Stimulated activated CD4-positive, alpha-beta T cell treated with anti-CD3 and anti-CD28 coated beads, TNF-alpha, amount 100 ng/mL, for 1 hour (primary cell): ENCODE measurements at regions not wholly inside any gene's neighbourhood (a gene's known extent, or its start where the extent isn't known, plus 50 kb on each side); places are given as distances from the start of the nearest gene placed in this dataset.
"Not testable (repeated sequence)": the region's sequence is repeated elsewhere in the genome, so short reads cannot be mapped to it uniquely, and the experiment has no call there.

Experiments
- DNase-seq, 3 donors: peaks; one replicate each; pipeline ENCODE4 v3.0.0-alpha.2; 2020; ENCODE audit warnings: low read depth in 3 of 3, low spot score in 1 of 3

DNA sequence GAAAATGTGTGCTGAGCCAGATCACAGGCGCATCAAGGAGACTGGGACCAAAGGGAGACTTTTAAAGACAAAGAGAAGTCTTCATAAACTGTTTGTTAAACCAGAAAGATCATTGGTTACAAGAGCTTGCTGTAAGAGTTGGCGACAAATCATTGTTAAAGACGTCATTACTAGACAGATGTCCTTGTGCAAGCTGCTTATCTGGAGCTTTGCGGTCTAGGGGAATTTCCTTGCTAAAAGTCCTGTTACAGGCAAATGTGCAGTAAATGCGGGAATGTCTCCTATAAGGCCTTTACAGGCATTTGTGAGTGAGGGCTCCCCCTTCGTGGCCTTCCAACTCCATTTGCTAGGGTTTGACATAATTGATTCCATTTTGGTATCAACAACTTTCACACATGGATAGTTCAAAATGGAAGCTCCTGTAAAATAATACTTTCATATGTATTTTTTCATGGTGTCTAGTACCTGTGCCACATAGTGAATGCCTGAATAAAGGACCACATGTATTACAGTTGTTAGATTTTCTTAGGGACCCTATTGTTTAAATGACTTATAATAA is 362.4 kb downstream of the UTRN start:
- DNase-seq: no peak

DNA sequence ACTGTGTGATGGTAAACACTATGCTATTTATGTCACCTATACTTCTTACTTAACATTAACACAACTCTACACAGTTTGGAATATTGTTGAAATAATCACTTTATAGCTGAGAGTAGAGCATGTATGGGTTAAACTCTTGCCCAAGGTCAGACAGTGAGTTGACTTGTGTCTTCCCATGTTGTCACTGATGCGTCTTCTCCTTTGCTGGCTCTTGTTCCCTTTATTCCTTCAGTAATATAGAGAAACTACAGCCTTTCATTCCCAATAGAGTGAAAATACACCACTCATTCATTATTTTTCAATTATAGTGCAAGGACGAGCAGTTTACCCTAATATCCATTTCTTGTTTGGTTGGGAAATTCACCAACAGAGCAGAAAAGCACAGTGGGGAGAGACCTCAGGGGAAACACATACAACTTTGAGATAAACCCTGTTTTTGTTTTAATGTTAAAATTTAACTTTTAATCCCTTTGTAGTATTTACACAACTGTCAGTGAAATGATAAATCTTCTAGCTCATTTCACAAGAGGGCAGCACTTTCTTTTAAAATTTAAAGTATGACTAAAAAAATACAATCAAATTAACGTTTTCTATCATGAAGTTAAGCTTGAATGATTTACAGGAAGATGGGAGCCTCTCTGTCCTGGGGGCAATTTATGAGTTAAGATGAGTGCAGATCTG is 363.0 kb downstream of the UTRN start:
- no peak for DNase-seq

DNA sequence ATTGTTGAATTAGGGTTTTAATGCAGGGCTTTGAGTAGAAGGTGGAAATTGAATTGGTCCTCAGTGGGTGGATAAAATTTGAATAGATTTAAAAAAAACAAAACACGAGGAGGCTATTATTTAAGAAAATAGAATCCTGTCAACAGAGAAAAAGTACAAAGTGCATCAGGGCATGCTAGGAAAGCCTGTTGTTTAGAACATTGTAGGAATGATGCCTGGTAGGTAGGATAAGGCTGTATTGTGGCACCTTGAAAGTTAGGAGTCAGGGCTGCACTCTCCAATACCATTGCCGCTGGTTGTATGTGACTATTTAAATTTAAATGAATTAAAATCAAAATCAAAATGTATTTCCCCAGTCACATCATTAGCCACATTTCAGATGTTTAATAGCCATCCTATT is 363.9 kb downstream of the UTRN start:
- no peak for DNase-seq

DNA sequence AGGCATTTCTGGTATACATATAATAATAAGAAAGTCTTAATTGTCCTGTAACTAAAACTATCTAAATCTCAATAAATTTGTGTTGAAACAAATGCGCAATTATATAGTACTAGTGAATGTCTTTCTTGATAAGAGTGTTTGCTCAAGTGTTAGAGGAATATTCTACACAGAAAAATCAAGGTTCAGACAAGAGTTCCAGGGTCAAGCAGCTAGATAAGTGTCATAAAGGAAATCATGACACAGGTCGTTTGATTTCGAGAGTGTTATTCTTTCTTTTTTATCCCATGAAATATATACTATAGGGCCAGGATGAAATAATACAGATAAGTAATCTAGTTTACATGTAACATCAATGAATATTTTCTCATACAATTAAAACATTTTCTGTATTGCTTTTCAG is 366.1 kb downstream of the UTRN start:
- no peak for DNase-seq

DNA sequence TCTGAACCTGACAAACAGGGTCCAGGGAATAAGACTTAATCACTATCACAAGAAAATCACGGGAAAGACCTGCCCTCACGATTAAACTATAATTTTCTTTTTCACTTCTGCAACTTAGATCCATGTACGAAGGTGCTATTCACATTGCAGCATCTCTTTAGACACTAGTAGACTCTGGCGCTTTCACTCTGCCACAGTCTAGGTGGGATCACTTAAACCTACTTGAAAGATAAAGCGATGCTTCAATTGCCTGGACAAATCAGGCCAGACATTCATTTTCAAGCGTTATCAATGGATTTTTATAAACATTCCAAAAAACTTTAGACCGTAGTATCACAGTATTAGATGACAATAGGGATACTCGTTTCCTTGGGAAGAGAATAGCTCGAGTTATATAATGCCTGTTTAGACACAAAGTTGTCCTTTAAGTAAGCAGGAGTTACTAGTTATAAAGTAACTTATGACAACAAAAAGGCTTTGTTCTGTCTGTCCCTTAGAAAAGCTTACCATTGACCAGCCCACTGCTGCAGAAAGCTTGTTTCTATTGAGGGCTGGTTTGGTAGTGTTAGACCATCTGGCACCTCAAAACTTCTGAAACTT is 367.3 kb downstream of the UTRN start:
- DNase-seq: no peak

DNA sequence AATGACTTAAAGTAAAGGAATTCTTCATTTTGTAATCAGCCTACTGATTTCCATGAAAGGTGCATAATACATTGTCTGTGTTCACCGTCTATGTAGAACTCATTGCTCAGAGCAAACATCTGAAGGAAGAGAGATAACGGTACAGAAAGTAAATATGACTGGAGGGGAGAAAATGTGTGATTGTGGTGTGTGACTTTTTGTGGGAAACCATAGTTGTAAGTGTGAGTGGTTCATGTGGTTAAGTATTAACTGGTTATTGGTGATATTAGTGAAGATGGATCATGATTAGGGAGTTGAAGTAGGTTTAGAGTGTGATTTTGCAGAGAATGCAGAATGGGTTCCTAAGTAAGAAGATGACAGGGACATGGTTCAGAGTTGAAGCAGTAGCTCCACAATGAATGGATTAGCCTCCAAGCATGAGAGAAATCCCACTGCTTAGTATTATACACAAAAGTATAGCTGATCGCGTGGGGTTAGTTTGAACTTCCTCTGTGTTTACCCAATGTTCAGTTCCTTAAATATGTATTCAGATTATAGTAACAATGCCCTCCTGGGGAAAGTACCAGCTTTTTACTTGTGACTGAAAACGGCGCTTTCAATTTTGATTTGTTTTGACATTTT is 368.9 kb downstream of the UTRN start:
- DNase-seq: no peak

DNA sequence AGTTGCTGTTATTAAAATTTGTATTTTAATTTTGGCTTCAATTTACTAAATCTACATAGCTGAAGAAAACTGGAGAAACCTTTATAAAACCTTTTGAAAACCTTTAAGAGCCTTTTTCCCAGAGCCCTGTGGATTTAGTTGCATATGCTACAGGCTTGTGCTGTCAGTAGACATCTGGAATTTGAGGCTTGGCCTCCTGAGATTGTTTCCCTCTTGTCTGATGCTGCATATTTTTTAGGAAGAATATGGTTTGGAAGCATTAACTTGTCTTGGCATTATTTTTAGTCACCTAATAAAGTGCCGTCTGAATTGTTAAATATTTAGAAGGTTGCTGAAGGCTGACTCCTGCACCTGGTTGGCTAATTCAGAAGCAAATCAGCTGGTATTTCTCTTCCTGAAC is 369.4 kb downstream of the UTRN start:
- no peak for DNase-seq

DNA sequence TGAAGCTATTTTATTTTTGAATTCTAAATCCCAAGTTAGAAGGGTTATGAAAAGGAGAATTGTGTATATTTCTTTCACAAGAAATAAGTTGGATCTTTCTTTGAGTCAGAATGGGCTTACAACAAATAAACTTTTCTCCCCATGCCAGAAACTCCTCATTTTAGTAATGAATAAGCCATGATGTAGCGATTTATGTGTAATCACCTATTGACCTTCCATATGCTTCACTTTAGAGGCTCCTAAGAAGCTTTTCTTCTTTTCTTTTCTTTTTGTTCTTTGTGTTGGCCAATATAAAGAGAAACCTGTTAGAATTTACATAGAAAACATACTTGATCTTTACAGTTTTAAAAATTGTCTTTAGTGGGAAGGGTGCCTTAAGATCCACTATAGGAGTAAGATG is 370.2 kb downstream of the UTRN start:
- no peak for DNase-seq

DNA sequence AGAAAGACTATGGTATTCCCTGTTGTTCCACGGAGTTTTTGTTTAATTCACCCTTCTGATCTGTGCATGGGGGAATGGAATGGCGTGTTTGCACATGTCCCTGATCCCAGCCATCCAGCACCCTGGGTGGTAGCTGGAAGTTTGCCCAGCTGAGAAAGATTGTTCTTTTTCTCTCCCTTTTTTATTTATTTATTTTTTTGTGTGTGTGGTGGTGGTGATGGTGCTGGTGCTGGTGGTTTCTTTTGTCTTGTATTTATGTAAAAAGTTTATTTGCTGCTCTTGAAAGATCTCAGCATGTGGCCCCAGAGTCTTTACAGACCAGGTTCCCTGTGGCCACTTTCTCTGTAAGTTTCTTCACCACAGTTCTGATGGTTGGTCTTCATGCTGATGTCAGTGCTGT is 372.6 kb downstream of the UTRN start:
- DNase-seq: no peak

DNA sequence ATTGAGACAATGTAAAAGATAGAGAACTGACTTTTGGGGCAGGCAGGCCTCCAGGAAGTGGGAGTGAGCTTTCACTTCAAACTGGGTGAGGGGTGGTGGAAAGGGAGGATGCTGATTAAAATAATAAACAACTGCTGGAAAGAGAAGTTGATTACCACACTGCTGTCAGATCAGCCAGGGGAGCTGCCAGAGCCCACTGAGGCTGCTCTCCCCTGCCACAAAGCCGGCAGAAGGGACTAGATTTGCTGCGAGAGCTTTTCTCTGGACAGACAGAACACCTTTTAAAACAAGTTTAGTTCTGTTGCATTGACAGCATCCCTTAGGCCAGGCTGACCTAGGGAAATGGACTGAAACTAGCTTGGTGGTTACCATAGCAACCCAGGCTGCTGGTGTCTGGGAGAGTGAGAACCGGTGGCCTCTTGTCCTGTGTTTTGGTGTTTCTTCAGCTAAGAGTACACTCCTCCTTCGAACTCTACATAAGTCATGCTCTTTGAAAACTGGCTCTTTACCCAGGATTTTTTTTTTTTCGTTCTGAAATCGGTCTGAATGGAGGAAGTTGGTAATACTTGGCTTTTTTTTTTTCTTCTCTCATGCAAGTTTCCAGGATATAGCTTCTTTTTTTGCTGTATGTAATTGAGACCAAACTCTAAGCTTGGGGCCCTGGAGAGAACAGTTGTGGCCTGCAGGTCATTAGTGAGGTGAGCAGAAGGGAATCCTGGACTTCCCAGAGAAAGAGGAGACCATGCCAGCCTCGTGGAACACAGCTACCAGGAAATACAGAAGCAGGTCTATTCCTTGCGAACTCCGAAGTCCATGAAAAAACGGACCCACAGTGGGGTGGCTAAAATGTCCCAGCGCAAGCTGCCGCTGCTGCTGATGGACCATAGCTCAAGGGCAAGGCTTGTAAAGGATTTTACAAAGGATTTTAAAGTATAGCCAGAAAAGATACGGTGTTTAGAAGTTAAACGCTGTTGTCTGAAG is 374.4 kb downstream of the UTRN start:
- no peak for DNase-seq

DNA sequence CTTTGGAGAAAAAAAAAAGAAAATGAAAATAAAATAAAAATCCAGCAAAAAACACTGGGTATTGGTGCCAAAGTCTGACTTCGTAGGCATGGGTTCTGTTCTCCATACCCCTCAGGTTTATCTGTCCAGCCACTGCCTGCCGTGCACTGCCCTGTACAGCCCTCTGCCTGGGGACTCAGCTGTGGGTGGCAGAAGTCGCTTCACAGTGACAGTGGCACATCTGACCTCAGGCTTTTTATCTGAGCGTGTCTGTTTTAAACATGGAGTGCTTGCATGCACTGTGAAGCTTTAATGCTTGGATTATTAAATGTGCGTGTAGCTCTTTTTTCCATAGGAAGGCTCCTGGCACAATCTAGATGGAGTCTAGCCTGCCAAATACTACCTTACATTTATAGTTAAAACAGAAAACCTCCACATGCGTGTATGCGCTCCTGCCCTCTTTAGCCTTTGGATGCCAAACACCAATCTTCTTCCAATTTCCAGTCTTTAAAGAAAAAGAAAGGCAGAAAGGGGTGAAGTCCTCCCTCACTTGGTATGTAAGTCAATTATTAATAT is 375.5 kb downstream of the UTRN start:
- no peak for DNase-seq

DNA sequence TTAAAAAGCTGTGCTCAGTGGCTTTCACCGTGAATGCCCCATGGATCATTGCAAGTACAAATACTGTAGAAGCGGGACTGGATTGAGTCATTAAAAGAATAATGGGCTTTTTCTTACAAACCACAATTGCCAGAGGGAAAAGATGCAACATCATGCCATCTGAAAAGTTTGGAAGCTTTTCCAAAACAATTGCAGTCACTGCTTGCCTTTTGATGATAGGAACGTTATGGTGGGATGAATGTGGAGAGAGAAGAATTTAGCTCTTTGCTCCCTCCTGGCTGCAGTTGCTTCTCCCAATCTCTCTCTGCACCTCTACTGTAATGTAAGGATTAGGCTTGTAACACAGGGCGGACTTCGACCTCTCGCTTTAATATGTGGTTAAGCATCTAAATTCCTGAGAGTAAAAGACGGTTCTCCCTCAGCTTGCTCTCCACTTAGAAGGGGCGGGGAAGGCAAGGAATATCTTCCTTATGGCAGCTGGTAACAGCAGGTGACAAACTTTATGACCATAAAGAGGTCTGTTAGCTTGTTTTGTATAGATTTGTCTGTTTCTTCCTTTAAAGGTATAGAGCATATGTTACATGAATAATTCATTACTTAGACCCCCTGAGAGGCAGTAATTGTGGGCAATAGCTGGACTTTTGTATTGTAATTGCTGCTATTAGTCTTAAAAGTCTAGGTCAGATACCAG is 376.1 kb downstream of the UTRN start:
- DNase-seq: no peak

DNA sequence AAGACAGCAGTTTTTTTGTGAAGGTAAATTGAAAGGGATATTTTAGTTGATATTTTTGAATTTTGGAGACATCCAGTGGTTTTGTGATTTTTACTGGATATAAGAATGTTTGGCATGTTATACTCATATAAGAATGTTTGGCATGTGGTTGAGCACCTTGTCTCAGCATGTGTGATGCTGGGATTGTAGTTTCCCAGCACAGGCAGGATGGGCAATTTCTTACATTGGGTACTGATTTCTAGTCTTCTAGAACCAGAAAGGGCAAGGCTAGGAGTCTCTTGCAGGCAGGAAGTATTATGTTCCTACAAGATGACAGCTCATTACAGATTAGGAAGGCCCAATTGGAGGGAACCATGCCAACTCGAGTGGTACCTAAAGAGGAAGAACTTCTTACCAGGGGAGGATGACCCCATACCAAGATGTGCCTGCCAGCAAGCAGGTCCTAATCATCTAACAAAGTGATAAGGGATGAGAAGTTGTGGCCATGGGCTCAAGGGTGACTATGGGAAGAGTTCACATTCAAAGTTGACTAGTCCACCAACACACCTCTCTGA is 377.8 kb downstream of the UTRN start:
- no peak for DNase-seq

DNA sequence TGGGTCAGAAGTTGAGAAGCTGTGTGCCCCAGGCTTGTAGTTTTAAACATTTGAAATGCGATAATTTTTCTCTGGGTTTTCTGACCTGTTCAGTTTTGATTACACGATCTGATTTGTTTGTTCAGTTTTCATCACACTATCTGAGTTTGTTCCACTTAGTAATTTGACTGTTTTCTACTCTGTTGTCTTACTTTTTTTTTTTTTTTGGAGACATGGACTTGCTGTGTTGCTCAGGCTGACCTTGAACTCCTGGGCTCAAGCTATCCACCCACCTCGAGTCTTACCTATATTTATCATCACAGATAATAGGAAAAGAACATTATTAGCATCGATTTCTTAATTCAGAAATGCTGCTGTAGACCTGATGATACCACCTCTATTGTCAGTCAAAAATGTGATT is 379.1 kb downstream of the UTRN start:
- DNase-seq: no peak

DNA sequence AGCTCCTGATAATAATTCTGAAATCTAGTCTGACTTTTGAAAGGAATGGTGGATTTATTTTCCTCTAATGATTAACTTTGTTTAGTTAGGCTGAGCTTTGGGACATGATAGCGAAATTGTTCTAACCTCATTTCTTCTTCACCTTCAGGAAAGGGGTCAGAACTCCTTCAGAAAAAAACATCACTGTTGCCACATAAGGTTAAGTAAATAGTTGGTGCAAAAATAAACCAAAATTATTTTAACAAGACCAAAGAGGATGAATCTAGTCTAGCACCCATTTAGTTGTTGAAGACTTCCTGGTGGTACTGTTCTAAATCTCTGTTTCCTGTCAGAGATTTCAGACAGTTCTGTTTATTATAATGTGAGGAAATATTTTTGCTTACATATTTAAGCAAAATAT is 379.8 kb downstream of the UTRN start:
- DNase-seq: no peak

DNA sequence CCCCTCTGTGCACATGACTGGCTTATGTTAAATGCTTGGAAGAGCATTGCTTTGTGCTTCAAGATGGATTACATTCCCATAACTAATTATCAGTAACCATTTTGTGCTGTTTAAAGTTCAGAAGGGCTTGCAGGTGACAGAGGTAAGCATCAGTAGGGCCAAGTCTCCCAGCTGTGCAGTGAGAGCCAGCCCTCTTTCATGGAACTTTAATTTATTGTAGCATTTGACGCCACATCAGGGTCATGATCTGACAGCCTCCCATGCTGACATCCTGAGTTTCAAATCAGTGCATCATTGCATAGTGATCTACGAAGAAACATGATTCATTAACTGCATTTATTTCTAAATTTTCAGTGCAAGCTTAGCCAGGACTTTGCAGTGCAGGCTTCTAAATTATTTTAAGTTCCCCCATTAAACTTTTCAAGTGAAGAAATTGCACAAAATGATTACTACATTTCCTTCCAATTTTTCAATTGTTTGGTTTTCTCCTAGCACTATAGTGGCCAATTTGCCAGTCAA is 380.9 kb downstream of the UTRN start:
- DNase-seq: no peak

DNA sequence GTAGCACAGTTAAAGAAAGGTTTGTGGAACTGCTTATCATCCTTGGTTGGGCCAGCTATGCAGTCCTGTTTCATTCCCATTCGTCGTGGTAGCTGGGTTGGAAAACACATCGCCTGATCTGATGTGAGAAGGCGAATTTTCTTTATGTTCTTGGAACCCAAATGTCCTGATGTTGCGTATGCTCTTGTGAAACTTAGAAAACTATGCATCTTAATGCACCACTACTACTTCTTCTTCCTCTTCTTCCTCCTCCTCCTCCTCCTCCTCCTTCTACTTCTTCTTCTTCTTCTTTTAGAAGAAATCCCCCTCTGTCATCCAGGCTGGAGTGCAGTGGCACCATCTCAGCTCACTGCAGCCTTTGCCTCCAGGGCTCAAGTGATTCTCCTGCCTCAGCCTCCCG is 381.6 kb downstream of the UTRN start:
- no peak for DNase-seq

DNA sequence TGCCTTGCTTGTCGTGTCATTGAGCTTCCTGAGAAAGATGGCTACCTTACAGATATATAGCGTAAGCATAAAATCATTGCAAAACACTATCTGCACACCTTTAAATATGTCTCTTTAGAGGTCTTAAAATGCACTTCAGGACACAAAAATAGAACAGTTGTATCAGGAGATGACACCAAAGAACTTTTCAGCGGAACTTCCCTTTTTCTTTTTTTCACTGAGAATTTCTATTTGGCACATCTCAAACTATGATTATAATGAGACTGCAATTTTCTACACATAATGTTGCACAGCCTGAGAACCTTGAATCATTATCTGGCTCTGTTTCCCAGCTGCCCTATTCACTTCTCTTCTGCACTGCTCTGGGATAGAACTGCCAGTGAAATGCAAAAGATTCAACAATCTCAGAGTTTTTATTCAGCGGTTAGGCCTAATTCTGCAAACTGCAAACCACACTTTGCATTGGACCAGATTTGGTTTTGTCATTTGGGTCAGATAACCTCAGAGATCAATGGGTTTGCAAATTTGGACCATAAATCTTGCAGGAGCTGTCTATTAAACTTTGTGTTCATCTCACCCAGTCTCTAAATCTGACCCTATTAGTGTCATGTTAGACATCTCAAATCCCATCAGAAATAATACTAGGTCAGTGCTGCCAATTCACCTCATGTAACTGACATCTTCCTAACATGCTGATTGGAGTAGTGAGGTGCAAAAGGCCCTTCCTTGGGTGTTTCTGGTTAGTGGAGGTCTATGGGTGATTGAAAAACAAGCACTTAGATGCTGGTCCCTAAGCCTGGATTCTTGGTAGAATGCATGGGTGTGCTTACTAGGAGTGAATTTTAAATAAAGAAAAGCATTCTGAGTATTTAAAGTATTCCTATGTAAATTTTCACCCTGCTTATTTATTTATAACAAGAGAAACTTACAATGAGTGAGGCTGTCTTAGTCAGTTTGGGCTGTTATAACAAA is 382.7 kb downstream of the UTRN start:
- DNase-seq: no peak

DNA sequence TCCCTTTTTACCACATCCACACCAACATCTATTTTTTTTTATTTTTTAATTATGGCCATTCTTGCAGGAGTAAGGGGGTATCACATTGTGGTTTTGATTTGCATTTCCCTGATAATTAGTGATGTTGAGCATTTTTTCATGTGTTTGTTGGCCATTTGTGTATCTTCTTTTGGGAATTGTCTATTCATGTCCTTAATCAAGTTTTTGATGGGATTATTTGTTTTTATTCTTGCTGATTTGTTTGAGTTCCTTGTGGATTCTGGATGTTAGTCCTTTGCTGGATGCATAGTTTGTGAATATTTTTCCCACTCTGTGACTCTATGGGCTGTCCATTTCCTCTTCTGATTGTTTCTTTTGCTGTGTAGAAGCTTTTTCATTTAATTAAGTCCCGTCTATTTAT is 385.1 kb downstream of the UTRN start:
- DNase-seq: not testable (repeated sequence)
